ENCODE measurements at regions not wholly inside any gene's neighbourhood (a gene's known extent, or its start where the extent isn't known, plus 50 kb on each side); places are given as distances from the start of the nearest gene placed in this dataset.

- TF ChIP-seq CSRNP3 (CRISPR knock-in tag; IDR thresholded peaks at IDR 0.05) (no peak), TOX (CRISPR knock-in tag; IDR thresholded peaks at IDR 0.05; ENCODE audit: borderline replicate concordance) (no peak), ZFP30 (CRISPR knock-in tag; IDR thresholded peaks at IDR 0.05) (no peak), PPARA (CRISPR knock-in tag; IDR thresholded peaks at IDR 0.05; ENCODE audit: borderline replicate concordance) (no peak), ZC3H10 (CRISPR knock-in tag; IDR thresholded peaks at IDR 0.05) (no peak), TCF4 (CRISPR knock-in tag; IDR thresholded peaks at IDR 0.05; ENCODE audit: borderline replicate concordance) (no peak)
Measured at GRCh38 chr1:87495870-87496269, 167.2 kb downstream of the LMO4 start (continued).

DNA sequence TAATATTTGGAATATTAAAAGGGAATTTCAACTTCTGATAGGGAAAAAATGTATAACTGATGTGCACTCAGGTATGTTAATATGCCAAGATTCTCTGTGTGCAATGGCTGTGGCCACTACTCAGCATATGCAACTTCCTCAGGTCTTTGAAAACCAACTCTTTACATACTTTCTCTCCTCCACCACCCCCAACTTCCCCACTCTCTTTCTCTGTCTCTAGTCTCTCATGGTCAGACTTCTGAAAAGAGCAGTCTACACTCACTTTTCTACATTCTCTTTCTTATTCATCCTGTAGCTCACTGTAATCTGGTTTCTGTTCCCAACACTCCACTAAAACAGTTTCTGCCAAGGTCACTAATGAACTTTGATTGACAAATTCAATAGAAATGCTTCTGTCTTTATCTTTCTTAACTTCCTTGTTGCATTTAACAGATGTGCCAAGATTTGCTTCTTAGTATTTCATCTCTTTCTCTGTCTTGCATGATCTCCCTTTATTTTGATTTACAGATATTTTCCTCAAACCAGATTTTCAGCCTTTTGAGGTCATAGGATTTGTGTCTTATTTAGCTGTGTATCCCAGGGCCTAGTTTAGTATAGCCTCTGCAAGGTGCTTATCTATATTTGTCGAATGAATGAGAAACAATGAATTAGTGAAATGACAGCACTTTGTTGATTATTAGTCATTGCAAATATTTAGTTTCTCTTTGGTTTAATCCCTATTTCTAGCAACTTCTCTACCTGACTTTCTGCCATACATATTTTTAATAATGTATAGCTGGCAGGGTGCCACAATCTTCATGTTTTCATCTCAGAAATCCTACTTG, 168.9 kb downstream of the LMO4 start:
- ATAC-seq = peak; percentile 40; the same call in 2 of the 3 replicates
- TF ChIP-seq ESRRG (CRISPR knock-in tag; IDR thresholded peaks at IDR 0.05) (no peak), POU6F1 (CRISPR knock-in tag; IDR thresholded peaks at IDR 0.05; ENCODE audit: borderline replicate concordance, low read depth) (no peak), GLIS3 (CRISPR knock-in tag; IDR thresholded peaks at IDR 0.05) (no peak), ZNF565 (CRISPR knock-in tag; conservative IDR thresholded peaks at IDR 0.05; ENCODE audit: low read depth) (no peak), SNAI2 (CRISPR knock-in tag; IDR thresholded peaks at IDR 0.05) (no peak), TSHZ2 (CRISPR knock-in tag; IDR thresholded peaks at IDR 0.05) (no peak), ZC3H10 (CRISPR knock-in tag; IDR thresholded peaks at IDR 0.05) (no peak), ZNF8 (CRISPR knock-in tag; IDR thresholded peaks at IDR 0.05) (no peak), PPARA (CRISPR knock-in tag; IDR thresholded peaks at IDR 0.05; ENCODE audit: borderline replicate concordance) (no peak), OSR1 (CRISPR knock-in tag; IDR thresholded peaks at IDR 0.05) (no peak), ZNF70 (CRISPR knock-in tag; IDR thresholded peaks at IDR 0.05) (no peak), CSDC2 (CRISPR knock-in tag; IDR thresholded peaks at IDR 0.05) (no peak), CSRNP3 (CRISPR knock-in tag; IDR thresholded peaks at IDR 0.05) (no peak)

DNA sequence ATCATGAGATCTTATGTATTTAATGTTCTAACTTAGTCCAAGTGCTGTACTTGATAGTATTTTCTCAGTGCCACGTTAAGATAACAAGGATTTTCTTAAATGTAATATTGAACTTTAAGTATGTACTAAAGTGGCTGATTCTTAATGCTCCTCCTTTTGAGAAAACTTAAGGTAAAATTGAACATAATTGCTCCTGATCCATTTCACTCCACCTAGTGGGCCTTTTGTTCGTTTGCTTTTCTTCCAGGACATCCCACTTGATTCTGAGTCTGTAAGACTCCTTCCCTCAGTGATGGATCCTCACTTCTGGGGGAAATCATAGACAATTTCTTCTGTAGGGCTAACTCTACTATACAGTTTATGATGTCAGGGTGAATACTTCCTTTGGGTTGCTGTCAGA, 173.1 kb downstream of the LMO4 start:
- ATAC-seq = no peak
- no peak for TF ChIP-seq ZC3H10 (CRISPR knock-in tag; IDR thresholded peaks at IDR 0.05)
- TF ChIP-seq TOX (CRISPR knock-in tag; IDR thresholded peaks at IDR 0.05; ENCODE audit: borderline replicate concordance) = no peak
- no peak for TF ChIP-seq ZFP30 (CRISPR knock-in tag; IDR thresholded peaks at IDR 0.05)
- TF ChIP-seq CSDC2 (CRISPR knock-in tag; IDR thresholded peaks at IDR 0.05) = no peak
- no peak for TF ChIP-seq CSRNP3 (CRISPR knock-in tag; IDR thresholded peaks at IDR 0.05)
- TF ChIP-seq ZNF8 (CRISPR knock-in tag; IDR thresholded peaks at IDR 0.05) = no peak
- TF ChIP-seq BACH2 (CRISPR knock-in tag; IDR thresholded peaks at IDR 0.05; ENCODE audit: borderline replicate concordance) = no peak
- TF ChIP-seq, protein P1, sequence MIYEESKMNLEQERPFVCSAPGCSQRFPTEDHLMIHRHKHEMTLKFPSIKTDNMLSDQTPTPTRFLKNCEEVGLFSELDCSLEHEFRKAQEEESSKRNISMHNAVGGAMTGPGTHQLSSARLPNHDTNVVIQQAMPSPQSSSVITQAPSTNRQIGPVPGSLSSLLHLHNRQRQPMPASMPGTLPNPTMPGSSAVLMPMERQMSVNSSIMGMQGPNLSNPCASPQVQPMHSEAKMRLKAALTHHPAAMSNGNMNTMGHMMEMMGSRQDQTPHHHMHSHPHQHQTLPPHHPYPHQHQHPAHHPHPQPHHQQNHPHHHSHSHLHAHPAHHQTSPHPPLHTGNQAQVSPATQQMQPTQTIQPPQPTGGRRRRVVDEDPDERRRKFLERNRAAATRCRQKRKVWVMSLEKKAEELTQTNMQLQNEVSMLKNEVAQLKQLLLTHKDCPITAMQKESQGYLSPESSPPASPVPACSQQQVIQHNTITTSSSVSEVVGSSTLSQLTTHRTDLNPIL (CRISPR knock-in tag; IDR thresholded peaks at IDR 0.05; ENCODE audit: low read depth) = no peak
- TF ChIP-seq ZNF565 (CRISPR knock-in tag; conservative IDR thresholded peaks at IDR 0.05; ENCODE audit: low read depth) = no peak
- TF ChIP-seq POU6F1 (CRISPR knock-in tag; IDR thresholded peaks at IDR 0.05; ENCODE audit: borderline replicate concordance, low read depth) = no peak
- no peak for TF ChIP-seq ESRRG (CRISPR knock-in tag; IDR thresholded peaks at IDR 0.05)
- no peak for TF ChIP-seq OSR1 (CRISPR knock-in tag; IDR thresholded peaks at IDR 0.05)
- no peak for TF ChIP-seq ARNTL (CRISPR knock-in tag; IDR thresholded peaks at IDR 0.05; ENCODE audit: borderline replicate concordance, low read depth)
- TF ChIP-seq RARB (CRISPR knock-in tag; IDR thresholded peaks at IDR 0.05) = no peak
- no peak for TF ChIP-seq ZNF70 (CRISPR knock-in tag; IDR thresholded peaks at IDR 0.05)
- no peak for TF ChIP-seq TSHZ2 (CRISPR knock-in tag; IDR thresholded peaks at IDR 0.05)
